Ascending aorta (tissue), 2 donors: ENCODE measurements at regions not wholly inside any gene's neighbourhood (a gene's known extent, or its start where the extent isn't known, plus 50 kb on each side); places are given as distances from the start of the nearest gene placed in this dataset.

Source experiments
- DNase-seq, 2 donors: peaks; one replicate each; pipeline ENCODE4 v3.0.0-alpha.2; 2019; ENCODE audit warnings: low spot score in 2 of 2
- H3K27ac ChIP-seq, 2 donors: fragments of 200-600 bp; sonication (generic); one replicate each; pipeline ENCODE4 v1.5.1; 2016 to 2017; ENCODE audit warnings: mild to moderate bottlenecking in 1 of 2
- H3K27me3 ChIP-seq: fragments of 200-600 bp; sonication (generic); one replicate; pipeline ENCODE4 v1.5.1; 2017
- H3K36me3 ChIP-seq, 2 donors: fragments of 200-600 bp; sonication (generic); one replicate each; pipeline ENCODE4 v1.5.1; 2016
- H3K4me1 ChIP-seq, 2 donors: fragments of 200-600 bp; sonication (generic); one replicate each; pipeline ENCODE4 v1.5.1; 2016 to 2017; ENCODE audit warnings: mild to moderate bottlenecking in 1 of 2
- H3K4me3 ChIP-seq, 2 donors: fragments of 200-600 bp; sonication (generic); one replicate each; pipeline ENCODE4 v1.5.1; 2016 to 2017; ENCODE audit warnings: mild to moderate bottlenecking in 1 of 2
- H3K9me3 ChIP-seq, 2 donors: fragments of 200-600 bp; sonication (generic); one replicate each; pipeline ENCODE4 v1.5.1; 2016
- intact Hi-C: fragments of 100-400 bp; cut with DNase I; formaldehyde crosslinking; loops from one replicate; pipeline ENCODE4 v1.15.1; 2023
- TF ChIP-seq, protein P1 (sequence below), 3 experiments: fragments of 200-600 bp in 2 of 3; fragments of 450-650 bp in 1 of 3; sonication (generic) in 2 of 3; IDR thresholded peaks; one replicate each; pipeline ENCODE4 v1.5.1; 2016 to 2019; ENCODE audit warnings: antibody characterized with exemption in 3 of 3, mild to moderate bottlenecking in 1 of 3, moderate library complexity in 1 of 3

GRCh38 chr13:44112700-44113329, 233.1 kb downstream of the LACC1 start:
- no peak for DNase-seq
- H3K4me3 ChIP-seq = no peak overlapping the region
- H3K27me3 ChIP-seq = no peaks in the 10 kb centered on the region
- TF ChIP-seq, protein P1, sequence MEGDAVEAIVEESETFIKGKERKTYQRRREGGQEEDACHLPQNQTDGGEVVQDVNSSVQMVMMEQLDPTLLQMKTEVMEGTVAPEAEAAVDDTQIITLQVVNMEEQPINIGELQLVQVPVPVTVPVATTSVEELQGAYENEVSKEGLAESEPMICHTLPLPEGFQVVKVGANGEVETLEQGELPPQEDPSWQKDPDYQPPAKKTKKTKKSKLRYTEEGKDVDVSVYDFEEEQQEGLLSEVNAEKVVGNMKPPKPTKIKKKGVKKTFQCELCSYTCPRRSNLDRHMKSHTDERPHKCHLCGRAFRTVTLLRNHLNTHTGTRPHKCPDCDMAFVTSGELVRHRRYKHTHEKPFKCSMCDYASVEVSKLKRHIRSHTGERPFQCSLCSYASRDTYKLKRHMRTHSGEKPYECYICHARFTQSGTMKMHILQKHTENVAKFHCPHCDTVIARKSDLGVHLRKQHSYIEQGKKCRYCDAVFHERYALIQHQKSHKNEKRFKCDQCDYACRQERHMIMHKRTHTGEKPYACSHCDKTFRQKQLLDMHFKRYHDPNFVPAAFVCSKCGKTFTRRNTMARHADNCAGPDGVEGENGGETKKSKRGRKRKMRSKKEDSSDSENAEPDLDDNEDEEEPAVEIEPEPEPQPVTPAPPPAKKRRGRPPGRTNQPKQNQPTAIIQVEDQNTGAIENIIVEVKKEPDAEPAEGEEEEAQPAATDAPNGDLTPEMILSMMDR (IDR thresholded peaks at IDR 0.05) = no peak
- H3K4me1 ChIP-seq = peaks cover 2 to 26% of the 10 kb centered on the region in 2 donors
- no peaks in the 10 kb centered on the region for H3K36me3 ChIP-seq
- peak overlapping the region; percentile 35 to 51 for H3K27ac ChIP-seq
- H3K9me3 ChIP-seq = no peaks in the 10 kb centered on the region
- intact Hi-C loops = no loop called here

- peaks cover 2 to 31% of the 10 kb centered on the region in 2 donors for H3K4me1 ChIP-seq
Measured at GRCh38 chr13:44116562-44117332, 237.0 kb downstream of the LACC1 start.

DNA sequence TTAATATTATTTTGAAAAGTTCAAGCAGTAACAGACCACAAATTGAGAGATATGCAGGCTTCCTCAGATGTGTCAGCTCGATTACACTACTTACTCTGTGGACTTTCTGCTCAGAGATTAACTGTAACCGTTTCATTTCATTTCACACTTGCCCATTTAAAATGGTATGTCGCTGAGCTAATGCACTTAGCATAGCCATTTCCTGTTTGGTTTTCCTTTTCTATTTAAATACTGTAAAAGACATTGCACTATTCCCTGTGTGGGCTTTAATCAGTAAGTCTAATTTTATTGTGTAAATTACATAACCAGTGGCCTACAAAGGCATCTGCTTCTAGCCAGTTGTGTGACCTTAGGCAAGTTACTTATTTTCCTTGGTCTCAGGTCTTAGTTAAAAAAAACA, 237.6 kb downstream of the LACC1 start:
- TF ChIP-seq, protein P1 (IDR thresholded peaks at IDR 0.05) = no peak
- no peak for DNase-seq
- H3K27me3 ChIP-seq = no peaks in the 10 kb centered on the region
- H3K27ac ChIP-seq = peak overlapping the region; percentile 64 to 74
- no peak overlapping the region for H3K4me3 ChIP-seq
- H3K9me3 ChIP-seq = no peaks in the 10 kb centered on the region
- intact Hi-C loops = loop anchor here (5.0 kb wide), 1 partner anchor 65 kb away; no protein-coding TSS in a partner anchor
- peaks cover 2 to 29% of the 10 kb centered on the region in 2 donors for H3K4me1 ChIP-seq
- H3K36me3 ChIP-seq = no peaks in the 10 kb centered on the region

More at GRCh38 chr13:44116562-44117332, 237.0 kb downstream of the LACC1 start:
- no peak for DNase-seq
- TF ChIP-seq, protein P1 (IDR thresholded peaks at IDR 0.05) = peak in 1 of 3 experiments; percentile 7
- no peak overlapping the region for H3K4me3 ChIP-seq
- H3K36me3 ChIP-seq = no peaks in the 10 kb centered on the region
- H3K27me3 ChIP-seq = no peaks in the 10 kb centered on the region
- intact Hi-C loops = loop anchor here (5.0 kb wide), 1 partner anchor 64 kb away; no protein-coding TSS in a partner anchor
- no peaks in the 10 kb centered on the region for H3K9me3 ChIP-seq
- H3K27ac ChIP-seq = peak overlapping the region; percentile 64 to 74

- intact Hi-C loops = loop anchor here (5.0 kb wide), 1 partner anchor 66 kb away; no protein-coding TSS in a partner anchor
- TF ChIP-seq, protein P1 (IDR thresholded peaks at IDR 0.05) = no peak
Measured at GRCh38 chr13:44117816-44118215, 238.1 kb downstream of the LACC1 start.

GRCh38 chr13:44118881-44119280, 239.2 kb downstream of the LACC1 start:
- intact Hi-C loops = loop anchor here (5.0 kb wide), 1 partner anchor 67 kb away; no protein-coding TSS in a partner anchor
- Histone ChIP-seq H3K36me3 (no peaks in the 10 kb centered on the region), H3K4me3 (no peak overlapping the region), H3K9me3 (no peaks in the 10 kb centered on the region), H3K27ac (peak overlapping the region in 1 of 2 donors; percentile 61), H3K4me1 (peaks cover 2 to 26% of the 10 kb centered on the region in 2 donors), H3K27me3 (no peaks in the 10 kb centered on the region)
- no peak for DNase-seq
- TF ChIP-seq, protein P1 (IDR thresholded peaks at IDR 0.05) = no peak

More at GRCh38 chr13:44117816-44118215, 238.1 kb downstream of the LACC1 start:
- Histone ChIP-seq H3K4me3 (no peak overlapping the region), H3K27me3 (no peaks in the 10 kb centered on the region), H3K27ac (peak overlapping the region; percentile 64 to 74), H3K9me3 (no peaks in the 10 kb centered on the region), H3K36me3 (no peaks in the 10 kb centered on the region), H3K4me1 (peaks cover 2 to 28% of the 10 kb centered on the region in 2 donors)
- no peak for DNase-seq
